H1 (cell line): ENCODE measurements at regions not wholly inside any gene's neighbourhood (a gene's known extent, or its start where the extent isn't known, plus 50 kb on each side); places are given as distances from the start of the nearest gene placed in this dataset.
"Not testable (repeated sequence)": the region's sequence is repeated elsewhere in the genome, so short reads cannot be mapped to it uniquely, and the experiment has no call there.

Experiments used
- CTCF ChIA-PET: fragments of 300-600 bp; sonication (Branson Sonifier 250); formaldehyde crosslinking; loops from one replicate; lab custom pipeline; 2021; ENCODE audit not compliant: partially characterized antibody; lab: Charles Lee
- POLR2A ChIA-PET: fragments of 300-600 bp; sonication (Branson Sonifier 250); formaldehyde crosslinking; loops from one replicate; lab custom pipeline; 2021; ENCODE audit warnings: inconsistent platforms; ENCODE audit not compliant: partially characterized antibody; lab: Charles Lee
- DNase-seq, 2 experiments: peaks; one replicate each; pipeline versions ENCODE4 v3.0.0 to v3.0.0-alpha.2; 2010 to 2022; ENCODE audit warnings: low spot score in 2 of 2, low read depth in 1 of 2, mixed read lengths in 1 of 2
- FAIRE-seq: peaks from 2 replicates; lab custom pipeline; 2011; peaks lifted over from hg19 to GRCh38; lab: Jason Lieb, UNC
- H2AFZ ChIP-seq: 2 replicates; pipeline ENCODE4 v1.8.1; 2012; ENCODE audit warnings: low read length, inconsistent platforms
- H2AK5ac ChIP-seq: 2 replicates; pipeline ENCODE4 v1.6.1; 2013; ENCODE audit warnings: low read depth, low read length
- H2BK120ac ChIP-seq: replicated peaks from 2 replicates; pipeline ENCODE3; 2013; ENCODE audit warnings: low read depth, low read length, inconsistent platforms
- H2BK12ac ChIP-seq: 2 replicates; pipeline ENCODE4 v1.6.1; 2013; ENCODE audit warnings: low read depth, low read length
- H2BK15ac ChIP-seq: 2 replicates; pipeline ENCODE4 v1.6.1; 2013; ENCODE audit warnings: low read length
- H2BK20ac ChIP-seq: 2 replicates; pipeline ENCODE4 v1.6.1; 2013; ENCODE audit warnings: low read length
- H2BK5ac ChIP-seq: 2 replicates; pipeline ENCODE4 v1.6.1; 2013; ENCODE audit warnings: low read depth, low read length
- H3K14ac ChIP-seq: 2 replicates; pipeline ENCODE4 v1.6.1; 2013; ENCODE audit warnings: inconsistent platforms; ENCODE audit not compliant: insufficient read length
- H3K18ac ChIP-seq: 2 replicates; pipeline ENCODE4 v1.6.1; 2013; ENCODE audit warnings: low read length; ENCODE audit errors: extremely low read depth
- H3K23ac ChIP-seq: 2 replicates; pipeline ENCODE4 v1.6.1; 2013; ENCODE audit warnings: inconsistent platforms; ENCODE audit not compliant: insufficient read length
- H3K23me2 ChIP-seq: 2 replicates; pipeline ENCODE4 v1.6.1; 2013; ENCODE audit warnings: low read depth, low read length
- H3K27ac ChIP-seq: 2 replicates; pipeline ENCODE4 v1.6.1; 2011; ENCODE audit warnings: low read depth, low read length, inconsistent platforms
- H3K27me3 ChIP-seq, 4 experiments: replicated peaks in 1 of 4; 1 replicate in 1 of 4; 2 replicates in 3 of 4; pipeline versions ENCODE4 v1.6.1 to v1.8.1; 2011 to 2013; ENCODE audit warnings: low read length in 3 of 4, mild to moderate bottlenecking in 3 of 4, inconsistent platforms in 2 of 4, mixed read lengths in 2 of 4, moderate library complexity in 1 of 4; ENCODE audit not compliant: control insufficient read depth in 3 of 4, insufficient read depth in 3 of 4; ENCODE audit errors: extremely low read depth in 1 of 4
- H3K36me3 ChIP-seq, 4 experiments: 2 replicates each; pipeline versions ENCODE4 v1.6.1 to v1.8.1; 2011 to 2013; ENCODE audit warnings: mild to moderate bottlenecking in 4 of 4, low read length in 3 of 4, moderate library complexity in 2 of 4, control low read depth in 1 of 4, inconsistent platforms in 1 of 4; ENCODE audit not compliant: insufficient read depth in 4 of 4, control insufficient read depth in 2 of 4
- H3K4ac ChIP-seq: replicated peaks from 2 replicates; pipeline ENCODE3; 2013; ENCODE audit warnings: low read length, low read depth, mixed read lengths, inconsistent platforms; ENCODE audit not compliant: insufficient read length
- H3K4me1 ChIP-seq, 4 experiments: replicated peaks in 1 of 4; 1 replicate in 1 of 4; 2 replicates in 3 of 4; pipeline versions ENCODE4 v1.6.1 to v1.8.1; 2011 to 2013; ENCODE audit warnings: low read length in 3 of 4, inconsistent platforms in 2 of 4, mixed read lengths in 1 of 4; ENCODE audit not compliant: insufficient read depth in 4 of 4, control insufficient read depth in 3 of 4
- H3K4me2 ChIP-seq, 2 experiments: 2 replicates each; pipeline versions ENCODE4 v1.6.1 to v1.8.1; 2011 to 2013; ENCODE audit warnings: low read depth in 2 of 2, low read length in 2 of 2, control low read depth in 1 of 2, inconsistent platforms in 1 of 2, mild to moderate bottlenecking in 1 of 2; ENCODE audit not compliant: insufficient read depth in 1 of 2
- H3K4me3 ChIP-seq, 4 experiments: fragments of 200-600, 300-600 bp in 1 of 4; sonication (generic), shearing (Covaris generic), sonication (Bioruptor Twin) in 1 of 4; 2 replicates each; pipeline versions ENCODE4 v1.5.1 to v1.8.1; 2011 to 2016; ENCODE audit warnings: low read length in 4 of 4, low read depth in 3 of 4, control low read depth in 2 of 4, inconsistent platforms in 2 of 4, mild to moderate bottlenecking in 2 of 4, mixed read lengths in 1 of 4, moderate library complexity in 1 of 4; ENCODE audit not compliant: insufficient read depth in 2 of 4; ENCODE audit errors: extremely low read depth in 1 of 4
- H3K56ac ChIP-seq: replicated peaks from 2 replicates; pipeline ENCODE3; 2013; ENCODE audit warnings: low read depth, mild to moderate bottlenecking, mixed read lengths, low read length, inconsistent platforms; ENCODE audit not compliant: insufficient read length
- H3K79me1 ChIP-seq: 2 replicates; pipeline ENCODE4 v1.6.1; 2013; ENCODE audit warnings: low read depth, low read length, control low read depth
- H3K79me2 ChIP-seq, 2 experiments: 2 replicates each; pipeline versions ENCODE4 v1.6.1 to v1.8.1; 2012 to 2013; ENCODE audit warnings: low read length in 2 of 2, mild to moderate bottlenecking in 2 of 2, inconsistent platforms in 1 of 2; ENCODE audit not compliant: insufficient read depth in 2 of 2, control insufficient read depth in 1 of 2
- H3K9ac ChIP-seq, 4 experiments: replicated peaks in 1 of 4; 1 replicate in 1 of 4; 2 replicates in 3 of 4; pipeline versions ENCODE4 v1.6.1 to v1.8.1; 2011 to 2013; ENCODE audit warnings: low read depth in 3 of 4, low read length in 3 of 4, control low read depth in 2 of 4, mild to moderate bottlenecking in 2 of 4, moderate library complexity in 2 of 4, inconsistent platforms in 1 of 4; ENCODE audit errors: extremely low read depth in 1 of 4
- H3K9me3 ChIP-seq, 2 experiments: 2 replicates each; pipeline versions ENCODE4 v1.6.1 to v1.8.1; 2012 to 2013; ENCODE audit warnings: mild to moderate bottlenecking in 2 of 2, moderate library complexity in 2 of 2, control low read depth in 1 of 2, inconsistent platforms in 1 of 2, low read depth in 1 of 2, low read length in 1 of 2, mixed read lengths in 1 of 2; ENCODE audit not compliant: insufficient read depth in 2 of 2
- H4K20me1 ChIP-seq, 2 experiments: replicated peaks in 1 of 2; 2 replicates each; pipeline versions ENCODE3 to v1.8.1; 2011 to 2013; ENCODE audit warnings: inconsistent platforms in 2 of 2, low read length in 2 of 2, mild to moderate bottlenecking in 1 of 2; ENCODE audit not compliant: insufficient read depth in 2 of 2, control insufficient read depth in 1 of 2
- H4K5ac ChIP-seq: 2 replicates; pipeline ENCODE4 v1.6.1; 2013; ENCODE audit warnings: low read length, low read depth, mixed read lengths, inconsistent platforms; ENCODE audit not compliant: insufficient read length
- H4K8ac ChIP-seq: 2 replicates; pipeline ENCODE4 v1.8.0; 2013; ENCODE audit warnings: mild to moderate bottlenecking, moderate library complexity, low read length, inconsistent platforms; ENCODE audit not compliant: insufficient read depth; ENCODE audit errors: extremely low read depth
- H4K91ac ChIP-seq: replicated peaks from 2 replicates; pipeline ENCODE3; 2013; ENCODE audit warnings: low read length, mixed read lengths, inconsistent platforms; ENCODE audit not compliant: insufficient read length
- WGBS, 2 experiments: shearing (Covaris generic) in 1 of 2; methylation state at CpG; one replicate each; pipeline versions ENCODE4 v1.1.6 to v1.1.7; 2013 to 2015; ENCODE audit warnings: low lambda C conversion rate in 2 of 2, mixed read lengths in 2 of 2, inconsistent platforms in 1 of 2, low coverage in 1 of 2, missing lambda C conversion rate in 1 of 2; ENCODE audit not compliant: insufficient replicate concordance in 2 of 2, insufficient coverage in 1 of 2, insufficient read length in 1 of 2; ENCODE audit errors: extremely low coverage in 1 of 2, missing lambda C conversion rate in 1 of 2; 5-methylcytosine and 5-hydroxymethylcytosine counted together

- H2BK20ac ChIP-seq, H2AK5ac ChIP-seq, H3K23me2 ChIP-seq, H3K23ac ChIP-seq, H3K79me1 ChIP-seq, H4K8ac ChIP-seq, DNase-seq, H4K5ac ChIP-seq, H3K4me1 ChIP-seq, FAIRE-seq, H2AFZ ChIP-seq, H2BK12ac ChIP-seq, H3K4me3 ChIP-seq, H3K18ac ChIP-seq, H3K36me3 ChIP-seq, H3K27me3 ChIP-seq, H3K9ac ChIP-seq, H4K20me1 ChIP-seq, H4K91ac ChIP-seq, H2BK15ac ChIP-seq, H3K4me2 ChIP-seq, H3K56ac ChIP-seq, H3K9me3 ChIP-seq, H2BK5ac ChIP-seq, H2BK120ac ChIP-seq, H3K4ac ChIP-seq, H3K27ac ChIP-seq, H3K79me2 ChIP-seq, H3K14ac ChIP-seq, POLR2A ChIA-PET: not testable (repeated sequence)
- CTCF ChIA-PET: interaction anchor here (1.1 kb wide), 1 partner anchor 25 kb away, joined by 4 read pairs; no protein-coding TSS in a partner anchor
- WGBS, 2 experiments: 88% methylated on average over 2 of the region's 2 CpGs; no CpG with 5 or more reads in 1 of the 2 experiments
Observed at GRCh38 chr1:234846813-234847212, 236.8 kb upstream of the IRF2BP2 start.
